ENCODE measurements at regions not wholly inside any gene's neighbourhood (a gene's known extent, or its start where the extent isn't known, plus 50 kb on each side); places are given as distances from the start of the nearest gene placed in this dataset.

- DNase-seq (ENCODE audit: low read depth, low spot score), result no peak
- Histone ChIP-seq H3K9me1 (ENCODE audit: control insufficient read depth, extremely low read depth, insufficient read depth, low read length) (no peaks in the 10 kb centered on the region), H3K27ac (ENCODE audit: control insufficient read depth, insufficient read depth, low read length) (no peak overlapping the region), H3K4me3 (ENCODE audit: control insufficient read depth in 2 of 3, extremely low read depth in 1 of 3, insufficient read depth in 2 of 3, low read depth in 1 of 3, low read length in 3 of 3) (no peak overlapping the region), H3K4me1 (ENCODE audit: control insufficient read depth, extremely low read depth, insufficient read depth, low read length) (peaks cover 16% of the 10 kb centered on the region), H3K79me2 (ENCODE audit: control insufficient read depth, insufficient read depth, low read length) (no peaks in the 10 kb centered on the region), H2AFZ (ENCODE audit: control insufficient read depth, low read length) (no peak overlapping the region), H3K4me2 (ENCODE audit: control insufficient read depth, extremely low read depth, insufficient read depth, low read depth, low read length) (no peak overlapping the region), H3K36me3 (ENCODE audit: control insufficient read depth in 2 of 2, extremely low read depth in 1 of 2, insufficient read depth in 2 of 2, low read length in 2 of 2) (no peaks in the 10 kb centered on the region), H4K20me1 (ENCODE audit: control insufficient read depth, extremely low read depth, insufficient read depth, low read length) (no peaks in the 10 kb centered on the region), H3K9ac (ENCODE audit: control insufficient read depth, extremely low read depth, insufficient read depth, low read length) (no peak overlapping the region), H3K27me3 (ENCODE audit: control insufficient read depth, extremely low read depth, insufficient read depth, low read length) (no peaks in the 10 kb centered on the region), H3K9me3 (ENCODE audit: control insufficient read depth, low read depth, low read length) (no peaks in the 10 kb centered on the region)
- TF ChIP-seq EZH2 (IDR thresholded peaks at IDR 0.05; ENCODE audit: low read length) (no peak), CTCF (optimal IDR thresholded peaks at IDR 0.05 in 1 of 3, IDR thresholded peaks at IDR 0.05 in 1 of 3, conservative IDR thresholded peaks at IDR 0.05 in 1 of 3; ENCODE audit: extremely low read depth in 1 of 3, insufficient read depth in 2 of 3, low read length in 3 of 3) (no peak)
- FAIRE-seq, result no peak
- dilution Hi-C loops (cut with MboI; ENCODE audit: extremely low pct_ligation_motif_present, low sequenced_read_pairs), result no loop called here
Measured at GRCh38 chr6:119591235-119591634, 241.7 kb upstream of the MAN1A1 start.

- no peaks in the 10 kb centered on the region for H3K79me2 ChIP-seq (ENCODE audit: control insufficient read depth, insufficient read depth, low read length)
- dilution Hi-C loops (cut with MboI; ENCODE audit: extremely low pct_ligation_motif_present, low sequenced_read_pairs), result no loop called here
- no peak overlapping the region for H3K4me2 ChIP-seq (ENCODE audit: control insufficient read depth, extremely low read depth, insufficient read depth, low read depth, low read length)
- H3K9ac ChIP-seq (ENCODE audit: control insufficient read depth, extremely low read depth, insufficient read depth, low read length), result no peak overlapping the region
- H3K9me3 ChIP-seq (ENCODE audit: control insufficient read depth, low read depth, low read length), result no peaks in the 10 kb centered on the region
- H3K4me3 ChIP-seq (ENCODE audit: control insufficient read depth in 2 of 3, extremely low read depth in 1 of 3, insufficient read depth in 2 of 3, low read depth in 1 of 3, low read length in 3 of 3), result no peak overlapping the region
- FAIRE-seq, result no peak
- TF ChIP-seq EZH2 (IDR thresholded peaks at IDR 0.05; ENCODE audit: low read length), result no peak
- TF ChIP-seq CTCF (optimal IDR thresholded peaks at IDR 0.05 in 1 of 3, IDR thresholded peaks at IDR 0.05 in 1 of 3, conservative IDR thresholded peaks at IDR 0.05 in 1 of 3; ENCODE audit: extremely low read depth in 1 of 3, insufficient read depth in 2 of 3, low read length in 3 of 3), result no peak
- H3K36me3 ChIP-seq (ENCODE audit: control insufficient read depth in 2 of 2, extremely low read depth in 1 of 2, insufficient read depth in 2 of 2, low read length in 2 of 2), result no peaks in the 10 kb centered on the region
- no peaks in the 10 kb centered on the region for H4K20me1 ChIP-seq (ENCODE audit: control insufficient read depth, extremely low read depth, insufficient read depth, low read length)
- H3K27ac ChIP-seq (ENCODE audit: control insufficient read depth, insufficient read depth, low read length), result no peak overlapping the region
- no peak for DNase-seq (ENCODE audit: low read depth, low spot score)
- no peaks in the 10 kb centered on the region for H3K27me3 ChIP-seq (ENCODE audit: control insufficient read depth, extremely low read depth, insufficient read depth, low read length)
- H2AFZ ChIP-seq (ENCODE audit: control insufficient read depth, low read length), result no peak overlapping the region
- H3K9me1 ChIP-seq (ENCODE audit: control insufficient read depth, extremely low read depth, insufficient read depth, low read length), result no peaks in the 10 kb centered on the region
- peaks cover 16% of the 10 kb centered on the region for H3K4me1 ChIP-seq (ENCODE audit: control insufficient read depth, extremely low read depth, insufficient read depth, low read length)
Measured at GRCh38 chr6:119590066-119590465, 240.5 kb upstream of the MAN1A1 start.

All from keratinocyte (primary cell).